HG03520 (cell line): ENCODE measurements at regions not wholly inside any gene's neighbourhood (a gene's known extent, or its start where the extent isn't known, plus 50 kb on each side); places are given as distances from the start of the nearest gene placed in this dataset.
"Not testable (repeated sequence)": the region's sequence is repeated elsewhere in the genome, so short reads cannot be mapped to it uniquely, and the experiment has no call there.

Source experiments
- ATAC-seq: cut with Tn5 transposase; IDR thresholded peaks from one replicate; pipeline ENCODE4 v1.9.1; 2021; ENCODE audit warnings: mild to moderate bottlenecking, moderate library complexity; ENCODE audit not compliant: unreplicated experiment

- no peak for ATAC-seq
Measured at GRCh38 chr16:72464597-72465368, 292.8 kb upstream of the PMFBP1 start.

- no peak for ATAC-seq
Measured at GRCh38 chr16:72464052-72464451, 292.1 kb upstream of the PMFBP1 start.

DNA sequence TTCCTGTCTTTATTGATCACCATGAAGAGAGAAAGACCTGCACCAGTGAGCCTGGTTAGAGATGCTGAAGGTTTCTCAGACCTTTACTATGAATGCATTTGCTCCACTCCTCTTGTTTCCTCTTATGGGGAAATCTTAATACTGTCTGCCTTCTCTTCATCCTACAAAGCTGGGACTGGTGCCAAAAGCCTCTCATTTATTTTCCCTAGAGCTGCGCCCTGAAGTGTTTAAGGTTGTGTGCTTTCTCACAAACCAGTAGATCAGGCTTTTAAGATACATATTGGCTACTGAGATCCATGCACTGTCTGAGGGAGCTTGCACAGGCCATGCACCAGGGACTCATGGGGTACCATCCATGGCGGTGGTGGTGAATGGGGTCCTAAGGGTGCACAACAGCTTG lies 286.1 kb upstream of the PMFBP1 start:
- no peak for ATAC-seq

DNA sequence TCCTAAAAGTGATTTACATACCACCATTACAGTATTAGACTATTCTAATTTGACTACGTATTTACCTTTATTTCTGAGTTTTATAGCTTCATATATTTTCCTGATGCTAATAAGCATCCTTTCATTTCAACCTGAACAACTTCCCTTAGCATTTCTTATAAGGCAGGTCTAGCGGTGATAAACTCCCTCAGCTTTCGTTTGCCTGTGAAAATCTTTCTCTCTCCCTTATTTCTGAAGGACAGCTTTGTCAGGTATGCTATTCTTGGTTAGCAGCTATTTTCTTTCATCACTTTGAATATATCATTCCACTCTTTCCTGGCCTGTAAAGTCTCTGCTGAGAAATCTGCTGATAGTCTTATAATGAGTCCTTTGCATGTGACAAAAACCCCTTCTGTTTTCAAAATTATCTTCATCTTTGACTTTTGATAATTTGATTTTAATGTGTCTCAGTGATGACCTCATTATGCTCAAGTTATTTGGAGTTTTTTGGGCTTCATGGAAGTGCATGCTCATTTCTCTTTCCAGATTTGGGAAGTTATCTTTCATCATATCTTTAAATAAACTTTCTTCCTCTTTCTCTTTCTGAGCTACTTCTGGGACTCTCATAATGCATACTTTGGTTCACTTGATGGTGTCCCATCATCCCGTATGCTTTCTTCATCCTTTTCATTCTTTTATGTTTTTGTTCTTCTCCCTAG lies 285.4 kb upstream of the PMFBP1 start:
- no peak for ATAC-seq

GRCh38 chr16:72455743-72456659 lies 284.0 kb upstream of the PMFBP1 start:
- no peak for ATAC-seq

- ATAC-seq: not testable (repeated sequence)
Measured at GRCh38 chr16:72453856-72454255, 281.9 kb upstream of the PMFBP1 start.

- ATAC-seq: no peak
Measured at GRCh38 chr16:72444696-72445095, 272.7 kb upstream of the PMFBP1 start.

DNA sequence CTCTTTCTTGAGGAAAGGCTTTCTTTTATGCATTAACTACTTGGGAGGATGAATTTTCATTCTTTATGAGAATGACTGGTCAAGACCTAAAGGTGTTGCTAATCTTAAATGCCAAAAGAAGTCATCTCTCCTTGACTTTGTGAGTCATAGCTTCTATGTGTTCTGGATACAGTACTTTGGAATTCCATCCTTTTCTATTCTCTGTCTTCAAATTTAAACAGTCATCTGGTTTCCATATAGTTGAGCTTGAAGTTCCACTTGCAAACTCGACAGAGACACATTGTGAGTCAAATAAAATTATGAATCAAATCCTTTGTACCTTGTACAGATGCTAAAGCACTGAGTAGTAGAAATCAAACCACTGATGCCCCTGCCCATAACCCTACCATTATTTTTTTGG lies 271.9 kb upstream of the PMFBP1 start:
- no peak for ATAC-seq

DNA sequence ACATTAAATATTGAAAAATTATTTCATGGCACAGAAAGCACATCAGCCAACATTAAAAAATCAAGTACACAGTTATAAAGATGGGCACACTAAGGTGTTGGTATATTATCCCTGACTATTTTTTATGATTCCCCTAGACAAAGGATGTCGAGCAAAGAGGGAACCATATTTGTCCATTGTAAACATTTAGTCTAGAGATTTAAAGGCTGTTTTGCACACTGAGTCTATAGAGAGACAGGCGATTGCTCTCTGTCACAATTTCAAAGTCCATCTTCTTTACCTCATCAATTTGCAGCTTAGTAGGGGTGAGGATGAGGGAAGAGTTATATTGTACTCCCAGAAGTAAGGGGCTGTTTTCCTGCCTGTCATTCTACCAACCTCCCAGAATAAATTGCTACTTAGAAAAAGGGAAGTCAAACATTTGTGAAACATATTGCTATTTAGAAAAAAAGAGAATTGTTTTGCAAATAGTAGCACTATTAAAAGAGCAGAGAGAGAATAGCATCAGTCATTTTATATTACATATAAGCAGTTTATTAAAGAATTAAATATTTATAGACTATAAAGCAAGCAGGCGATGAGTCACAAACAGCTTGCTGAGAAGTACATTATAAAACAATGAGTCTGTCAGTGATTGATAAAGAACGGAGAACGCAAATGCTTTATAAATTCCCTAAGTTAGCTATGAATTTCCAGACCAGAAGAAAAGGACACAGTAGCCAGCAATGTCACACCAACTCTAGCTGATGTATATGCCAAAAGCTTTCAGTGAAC lies 270.6 kb upstream of the PMFBP1 start:
- no peak for ATAC-seq

DNA sequence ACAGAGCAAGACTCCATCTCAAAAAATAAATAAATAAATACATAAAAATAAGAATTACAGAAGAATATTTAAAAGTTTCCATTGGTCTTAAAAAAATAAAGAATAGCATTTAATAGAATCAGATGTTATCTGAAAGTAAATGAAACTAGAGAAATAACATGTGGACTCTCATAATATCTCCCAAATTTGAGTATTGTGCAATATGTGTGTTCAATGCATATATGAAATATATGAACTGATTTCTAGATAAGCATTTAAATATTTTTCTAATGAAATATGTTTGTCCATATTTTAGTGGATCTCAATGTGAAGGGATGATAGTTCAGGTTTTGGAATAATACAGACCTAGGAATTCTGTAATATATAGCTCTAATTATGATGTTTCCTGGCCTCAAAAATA lies 265.9 kb upstream of the PMFBP1 start:
- no peak for ATAC-seq

DNA sequence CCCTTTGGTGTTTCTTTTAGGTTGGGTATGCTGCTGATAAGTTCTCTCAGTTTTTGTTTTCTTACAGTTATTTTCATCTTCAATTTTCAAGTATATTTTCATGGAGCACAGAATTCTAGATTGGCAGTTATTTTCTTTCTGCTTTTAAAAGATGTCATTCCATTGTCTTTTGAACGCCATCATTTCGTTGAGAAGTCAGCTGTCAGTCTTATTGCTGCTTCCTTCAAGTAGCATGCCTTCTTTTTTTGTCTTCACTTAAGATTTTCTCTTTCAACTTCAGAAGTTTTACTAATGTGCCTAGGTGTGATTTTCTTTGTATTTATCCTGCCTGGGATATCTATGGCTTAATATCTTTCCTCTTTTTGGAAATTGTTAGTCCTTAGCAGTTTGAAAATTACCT lies 262.2 kb upstream of the PMFBP1 start:
- ATAC-seq: no peak

- no peak for ATAC-seq
Measured at GRCh38 chr16:72430121-72430520, 258.2 kb upstream of the PMFBP1 start.

GRCh38 chr16:72429671-72430081 lies 257.7 kb upstream of the PMFBP1 start:
- no peak for ATAC-seq

GRCh38 chr16:72428681-72429376 lies 256.9 kb upstream of the PMFBP1 start:
- no peak for ATAC-seq

GRCh38 chr16:72427783-72428331 lies 255.9 kb upstream of the PMFBP1 start:
- ATAC-seq: no peak

- ATAC-seq: no peak
Measured at GRCh38 chr16:72427051-72427782, 255.3 kb upstream of the PMFBP1 start.

- ATAC-seq: no peak
Measured at GRCh38 chr16:72426386-72426785, 254.4 kb upstream of the PMFBP1 start.

DNA sequence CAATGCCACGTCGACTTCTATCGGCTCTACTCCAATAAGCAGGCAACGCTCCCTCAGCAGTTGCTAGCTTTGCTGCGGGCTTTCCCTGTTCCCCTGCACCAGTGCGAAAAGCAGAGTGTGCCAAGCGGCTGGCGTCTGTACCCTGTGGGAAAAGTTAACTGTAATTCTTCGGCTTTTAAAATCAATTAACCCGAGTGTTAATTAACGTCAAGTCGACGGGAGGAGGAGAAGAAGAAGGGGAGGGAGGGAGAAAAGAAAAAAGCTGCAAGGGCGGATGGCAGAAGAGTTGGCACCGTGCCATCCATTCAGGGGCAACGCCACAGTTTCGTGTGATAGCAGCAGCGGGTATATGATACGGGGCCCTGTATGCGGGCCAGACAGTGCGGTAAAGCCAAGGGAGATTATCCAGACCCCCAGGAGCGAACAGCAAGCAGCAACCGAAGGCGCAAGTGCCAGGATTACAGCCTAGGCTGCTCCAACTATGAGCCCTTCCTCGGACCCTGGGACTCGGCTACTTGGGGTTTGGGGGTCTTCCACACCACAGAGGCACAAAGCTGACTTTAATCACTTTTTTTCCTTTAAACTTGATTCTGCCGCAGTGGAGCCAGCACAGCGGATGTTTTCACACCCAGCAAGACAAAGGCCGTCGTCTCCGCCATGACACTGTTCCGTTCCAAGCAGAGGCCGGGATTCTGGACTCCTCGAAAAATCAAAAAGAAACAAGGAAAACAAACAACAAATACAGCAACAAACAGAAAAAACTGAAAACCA lies 253.8 kb upstream of the PMFBP1 start:
- ATAC-seq: no peak
